GM21825 (cell line): ENCODE measurements at regions not wholly inside any gene's neighbourhood (a gene's known extent, or its start where the extent isn't known, plus 50 kb on each side); places are given as distances from the start of the nearest gene placed in this dataset.

ENCODE experiments used
- ATAC-seq: cut with Tn5 transposase; IDR thresholded peaks from one replicate; pipeline ENCODE4 v1.9.1; 2021; ENCODE audit warnings: mild to moderate bottlenecking, moderate library complexity; ENCODE audit not compliant: unreplicated experiment

DNA sequence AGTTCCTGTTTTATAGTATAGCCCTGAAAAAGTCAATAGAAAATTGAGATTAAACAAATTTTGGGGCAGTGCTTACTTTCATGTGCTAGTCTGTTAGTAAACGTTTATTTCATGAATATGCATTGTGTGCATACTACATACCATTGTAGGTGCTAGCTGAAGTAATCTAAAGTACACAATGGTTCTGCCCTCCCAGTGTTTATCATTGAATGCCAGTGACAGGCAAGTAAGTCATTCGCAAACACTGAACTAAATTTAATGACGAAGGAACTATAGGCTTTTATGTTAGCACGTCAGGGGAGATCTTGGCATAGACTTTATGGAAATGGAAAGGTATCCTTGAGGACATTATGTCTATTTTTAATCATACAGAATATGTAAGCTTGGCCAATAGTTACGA is 426.9 kb upstream of the EPHA5 start:
- ATAC-seq: no peak

DNA sequence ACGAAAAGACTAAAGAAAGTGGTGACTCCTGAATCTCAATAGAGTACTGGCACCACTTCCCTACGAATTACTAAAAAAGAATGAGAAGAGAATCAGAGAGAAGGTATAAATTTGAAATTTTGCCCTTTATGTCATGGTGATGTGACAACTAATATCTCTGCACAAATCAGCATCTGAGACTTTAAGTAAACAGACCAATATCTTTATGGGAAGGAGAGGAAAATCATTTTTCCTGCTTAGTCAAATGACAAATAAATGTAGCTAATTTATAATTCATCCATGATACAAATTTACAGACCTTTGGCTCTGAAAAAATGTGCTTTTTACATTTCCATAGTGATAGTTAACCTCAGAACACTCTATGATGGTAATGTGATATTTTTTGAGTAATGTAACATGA is 424.8 kb upstream of the EPHA5 start:
- no peak for ATAC-seq

- ATAC-seq: no peak
Observed at GRCh38 chr4:66094070-66094469, 423.8 kb upstream of the EPHA5 start.

DNA sequence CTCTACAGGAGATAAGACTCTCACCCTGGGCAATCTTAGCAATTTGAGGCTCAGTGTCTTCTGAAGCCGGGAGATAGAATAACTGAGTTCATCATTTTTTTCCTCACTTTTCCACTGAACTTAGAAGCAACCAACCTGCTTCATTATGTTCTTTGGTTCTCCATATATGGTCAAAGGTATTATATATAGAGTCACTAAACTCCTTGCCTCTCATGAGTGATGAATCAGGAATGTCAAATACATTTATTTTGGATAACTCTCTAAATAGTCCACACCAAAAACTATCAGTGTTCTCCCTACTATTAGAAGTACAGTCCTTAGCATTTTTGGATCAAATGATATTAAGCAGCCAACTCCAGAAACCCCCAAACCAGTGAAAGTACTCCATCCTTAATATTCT is 421.5 kb upstream of the EPHA5 start:
- ATAC-seq: no peak

DNA sequence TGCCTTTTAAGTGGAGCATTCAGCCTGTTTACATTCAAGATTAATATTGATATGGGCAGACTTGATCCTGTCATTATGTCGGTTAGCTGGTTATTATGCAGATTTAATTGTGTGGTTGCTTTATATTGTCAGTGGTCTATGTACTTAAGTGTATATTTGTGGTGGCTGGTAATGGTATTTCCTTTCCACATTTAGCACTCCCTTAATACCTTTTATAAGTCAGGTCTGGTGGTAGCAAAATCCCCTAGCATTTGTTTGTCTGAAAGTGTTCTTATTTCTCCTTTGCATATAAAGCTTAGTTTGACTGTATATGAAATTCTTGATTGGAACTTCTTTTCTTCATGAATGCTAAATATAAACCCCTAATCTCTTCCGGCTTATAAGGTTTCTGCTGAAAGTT is 403.7 kb upstream of the EPHA5 start:
- ATAC-seq: no peak

DNA sequence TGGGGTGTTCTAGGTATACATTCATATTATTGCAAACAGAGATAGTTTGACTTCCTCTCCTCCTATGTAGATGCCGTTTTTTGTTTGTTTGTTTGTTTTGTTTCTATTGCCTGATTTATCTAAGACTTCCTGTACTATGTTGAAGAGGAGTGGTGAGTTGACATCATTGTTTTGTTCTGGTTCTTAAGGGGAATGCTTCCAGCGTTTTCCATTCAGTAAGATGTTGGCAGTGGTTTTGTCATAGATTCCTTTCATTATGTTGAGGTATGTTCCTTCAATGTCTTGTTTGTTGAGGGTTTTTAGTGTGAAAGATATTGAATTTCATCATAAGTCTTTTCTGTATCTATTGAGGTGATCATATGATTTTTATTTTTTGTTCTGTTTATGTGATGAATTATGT is 401.6 kb upstream of the EPHA5 start:
- no peak for ATAC-seq

DNA sequence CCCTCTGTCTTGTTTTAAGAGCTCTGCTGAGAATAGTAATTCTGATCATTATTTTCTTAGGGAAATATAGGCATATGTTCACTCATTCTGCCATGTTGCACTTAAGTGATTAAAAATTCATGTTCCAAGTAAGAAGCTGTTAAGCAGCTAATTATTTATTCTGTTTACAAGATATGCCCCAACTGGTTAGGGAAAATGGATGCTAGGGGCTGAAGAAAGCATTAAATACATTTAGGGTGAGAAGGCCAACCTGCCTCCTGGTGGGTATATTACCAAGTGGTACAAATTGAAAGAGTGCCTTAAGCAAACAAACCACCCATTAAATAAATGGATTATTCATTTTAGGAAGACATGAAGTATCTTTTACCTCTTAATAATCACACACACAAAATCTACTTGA is 392.6 kb upstream of the EPHA5 start:
- no peak for ATAC-seq

GRCh38 chr4:66062044-66062443 is 391.8 kb upstream of the EPHA5 start:
- ATAC-seq: no peak

- no peak for ATAC-seq
Observed at GRCh38 chr4:66059556-66059955, 389.3 kb upstream of the EPHA5 start.

DNA sequence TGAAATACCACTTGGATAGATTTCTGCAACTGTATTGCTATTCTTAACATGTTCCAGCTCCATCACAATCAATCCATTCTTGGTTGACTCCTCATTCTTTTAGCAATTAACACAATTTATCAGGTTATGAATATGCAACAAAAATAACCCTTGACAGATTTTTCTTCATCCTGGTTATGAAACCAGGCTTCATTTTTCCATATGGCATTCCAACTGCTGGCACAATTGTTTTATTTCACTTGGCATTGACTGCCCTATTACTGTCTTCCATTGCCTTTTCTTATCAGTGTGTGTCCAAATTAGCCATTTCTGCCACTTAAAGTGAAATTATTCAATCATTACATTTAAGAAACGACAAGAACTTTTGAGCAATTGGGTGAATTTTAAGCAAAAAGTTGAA is 388.8 kb upstream of the EPHA5 start:
- ATAC-seq: no peak

DNA sequence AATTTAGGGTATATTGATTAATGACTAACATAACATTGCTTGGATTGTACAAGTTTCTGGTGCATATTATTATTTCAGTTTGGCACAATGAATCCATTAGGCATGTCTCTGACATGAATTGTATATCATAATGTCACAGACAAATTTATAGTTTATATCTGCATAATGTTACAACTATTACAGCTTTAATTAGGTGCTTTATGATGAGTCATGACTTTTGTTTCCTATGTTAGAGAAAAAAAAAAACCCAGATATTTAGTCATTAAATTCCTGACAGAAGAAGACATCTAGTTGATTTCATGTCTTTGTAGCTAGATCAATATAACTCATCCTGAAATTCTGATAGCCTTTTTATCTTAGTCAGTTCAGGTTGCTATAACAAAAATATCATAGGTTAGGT is 385.7 kb upstream of the EPHA5 start:
- no peak for ATAC-seq

- no peak for ATAC-seq
Observed at GRCh38 chr4:66052426-66052825, 382.1 kb upstream of the EPHA5 start.

DNA sequence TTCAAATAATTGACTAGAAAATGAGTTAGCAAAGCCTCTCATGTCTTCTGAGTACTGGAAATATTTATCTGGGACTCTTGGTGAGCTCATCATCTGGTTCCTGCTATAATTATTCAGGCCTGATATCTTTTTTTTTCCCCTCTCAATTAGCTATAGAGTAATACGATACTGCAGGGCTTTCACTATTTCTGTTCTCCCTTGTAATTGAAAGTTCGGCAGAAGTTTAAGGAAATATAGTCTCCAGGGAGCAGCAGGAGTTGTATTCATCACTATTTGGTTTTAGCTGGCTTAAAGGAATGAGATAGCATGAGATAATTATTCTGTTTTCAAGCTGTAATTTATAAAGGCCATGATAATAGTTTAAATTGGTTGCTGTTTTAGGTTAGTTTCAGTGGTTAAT is 378.6 kb upstream of the EPHA5 start:
- no peak for ATAC-seq

GRCh38 chr4:66045913-66046312 is 375.6 kb upstream of the EPHA5 start:
- ATAC-seq: no peak

GRCh38 chr4:66035701-66036100 is 365.4 kb upstream of the EPHA5 start:
- no peak for ATAC-seq

- ATAC-seq: no peak
Observed at GRCh38 chr4:66034671-66035070, 364.4 kb upstream of the EPHA5 start.

GRCh38 chr4:66034262-66034661 is 364.0 kb upstream of the EPHA5 start:
- no peak for ATAC-seq

DNA sequence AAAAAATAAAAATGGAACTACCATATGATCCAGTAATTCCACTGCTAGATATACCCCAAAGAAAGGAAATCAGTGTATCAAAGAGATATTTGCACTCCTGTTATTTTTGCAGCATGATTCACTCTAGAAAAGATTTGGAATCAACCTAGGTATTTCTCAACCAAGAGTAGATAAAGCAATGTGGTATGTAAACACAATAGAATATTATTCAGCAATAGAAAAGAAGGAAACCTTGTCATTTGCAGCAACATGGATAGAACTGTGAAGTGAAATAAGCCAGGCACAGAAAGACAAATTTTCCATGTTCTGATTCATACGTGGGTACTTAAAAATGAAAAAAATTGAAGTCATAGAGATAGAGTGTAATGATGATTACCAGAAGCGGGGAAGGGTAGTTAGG is 362.3 kb upstream of the EPHA5 start:
- no peak for ATAC-seq

DNA sequence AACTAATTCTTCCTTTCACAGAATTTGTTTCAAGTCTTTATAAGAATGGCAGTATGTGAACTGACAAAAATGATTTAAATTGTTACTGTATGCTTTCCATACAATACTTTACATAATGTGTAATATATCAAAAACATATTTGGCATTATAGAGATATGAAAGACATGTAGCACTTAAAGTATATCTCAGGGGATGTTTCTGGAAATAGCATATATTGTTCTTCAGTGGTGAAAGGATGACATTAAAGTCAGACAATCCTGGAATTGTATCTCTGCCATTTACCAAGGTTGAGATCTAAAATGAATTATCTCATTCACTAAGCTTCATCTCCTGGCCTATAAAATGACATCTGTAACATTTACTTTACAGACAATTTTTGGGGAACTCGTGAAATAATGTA is 358.4 kb upstream of the EPHA5 start:
- ATAC-seq: no peak

- ATAC-seq: no peak
Observed at GRCh38 chr4:66023061-66023460, 352.8 kb upstream of the EPHA5 start.

DNA sequence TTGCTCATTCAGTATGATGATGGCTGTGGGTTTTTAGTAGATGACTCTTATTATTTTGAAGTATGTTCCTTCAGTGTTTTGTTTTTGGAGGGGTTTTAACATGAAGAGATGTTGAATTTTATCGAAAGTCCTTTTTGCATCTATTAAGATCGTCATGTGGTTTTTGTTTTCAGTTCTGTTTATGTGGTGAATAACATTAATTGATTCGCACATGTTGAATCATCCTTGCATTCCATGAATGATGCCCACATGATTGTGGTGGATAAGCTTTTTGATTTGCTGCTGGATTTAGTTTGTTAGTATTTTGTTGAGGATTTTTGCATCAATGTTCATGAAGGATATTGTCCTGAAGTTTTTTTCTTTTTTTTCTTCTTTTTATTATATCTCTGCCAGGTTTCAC is 347.4 kb upstream of the EPHA5 start:
- no peak for ATAC-seq

- no peak for ATAC-seq
Observed at GRCh38 chr4:66016240-66016639, 346.0 kb upstream of the EPHA5 start.

GRCh38 chr4:66014146-66014765 is 344.0 kb upstream of the EPHA5 start:
- no peak for ATAC-seq
